IMR-90 (cell line): ENCODE measurements at regions not wholly inside any gene's neighbourhood (a gene's known extent, or its start where the extent isn't known, plus 50 kb on each side); places are given as distances from the start of the nearest gene placed in this dataset.

Source experiments
- ATAC-seq: fragments of 200-7000 bp; cut with Tn5 transposase; 2 replicates; pipeline ENCODE4 v1.9.1; 2020; ENCODE audit warnings: low read depth, mild to moderate bottlenecking, moderate library complexity
- BruUV-seq: library from RNA; stranded (reverse); fragments of 400-500 nt; replicated peaks from 2 replicates; lab custom pipeline; 2021; lab: Mats Ljungman, UMichigan
- CTCF ChIA-PET: fragments of 300-600 bp; formaldehyde crosslinking; extraction: SDS; loops from one replicate; lab custom pipeline; 2021; ENCODE audit warnings: antibody characterized with exemption; lab: Yijun Ruan, JAX
- POLR2A ChIA-PET: fragments of 300-600 bp; sonication (Branson Sonifier 250); formaldehyde crosslinking; loops from one replicate; lab custom pipeline; 2022; ENCODE audit warnings: antibody characterized with exemption; ENCODE audit not compliant: unreplicated experiment; lab: Charles Lee
- DNase-seq: peaks from one replicate; pipeline ENCODE4 v3.0.0; 2013
- H2AFZ ChIP-seq: replicated peaks from 2 replicates; pipeline ENCODE3; 2013; ENCODE audit warnings: low read length, mild to moderate bottlenecking; ENCODE audit not compliant: poor library complexity
- H2AK5ac ChIP-seq: 2 replicates; pipeline ENCODE4 v1.6.1; 2013; ENCODE audit warnings: low read depth, low read length, inconsistent platforms
- H2AK9ac ChIP-seq: replicated peaks from 2 replicates; pipeline ENCODE3; 2013; ENCODE audit warnings: mild to moderate bottlenecking, low read depth, low read length, moderate library complexity; ENCODE audit not compliant: poor library complexity
- H2BK120ac ChIP-seq: 2 replicates; pipeline ENCODE4 v1.6.1; 2013; ENCODE audit warnings: low read depth, low read length, inconsistent platforms
- H2BK15ac ChIP-seq: 3 replicates; pipeline ENCODE4 v1.6.1; 2013; ENCODE audit warnings: low read depth, low read length, inconsistent platforms
- H2BK20ac ChIP-seq: 2 replicates; pipeline ENCODE4 v1.6.1; 2013; ENCODE audit warnings: low read depth, mild to moderate bottlenecking, inconsistent platforms, low read length, moderate library complexity
- H2BK5ac ChIP-seq: 2 replicates; pipeline ENCODE4 v1.6.1; 2013; ENCODE audit warnings: mild to moderate bottlenecking, low read depth, low read length, inconsistent platforms; ENCODE audit not compliant: poor library complexity, severe bottlenecking
- H3K14ac ChIP-seq: replicated peaks from 2 replicates; pipeline ENCODE4 v1.6.1; 2013; ENCODE audit warnings: low read depth, low read length, inconsistent platforms
- H3K18ac ChIP-seq: 2 replicates; pipeline ENCODE4 v1.6.1; 2013; ENCODE audit warnings: low read depth, low read length, control low read depth
- H3K23ac ChIP-seq: 2 replicates; pipeline ENCODE4 v1.6.1; 2013; ENCODE audit warnings: low read depth, low read length, inconsistent platforms
- H3K27ac ChIP-seq: 2 replicates; pipeline ENCODE4 v1.5.1; 2013; ENCODE audit warnings: mild to moderate bottlenecking, control low read depth, low read length; ENCODE audit not compliant: insufficient read depth
- H3K27me3 ChIP-seq: 2 replicates; pipeline ENCODE4 v1.6.1; 2013; ENCODE audit warnings: low read length; ENCODE audit not compliant: control insufficient read depth, insufficient read depth
- H3K36me3 ChIP-seq: 2 replicates; pipeline ENCODE4 v1.6.1; 2013; ENCODE audit warnings: low read length, mixed read lengths; ENCODE audit not compliant: control insufficient read depth, insufficient read depth
- H3K4ac ChIP-seq: 2 replicates; pipeline ENCODE4 v1.6.1; 2013; ENCODE audit warnings: low read depth, low read length, inconsistent platforms
- H3K4me1 ChIP-seq: 2 replicates; pipeline ENCODE4 v1.6.1; 2013; ENCODE audit warnings: low read length, mixed read lengths; ENCODE audit not compliant: control insufficient read depth, insufficient read depth
- H3K4me2 ChIP-seq: 2 replicates; pipeline ENCODE4 v1.6.1; 2013; ENCODE audit warnings: low read depth, mild to moderate bottlenecking, control low read depth, low read length, moderate library complexity
- H3K4me3 ChIP-seq: 2 replicates; pipeline ENCODE4 v1.5.1; 2013; ENCODE audit warnings: low read depth, mild to moderate bottlenecking, control low read depth, low read length, moderate library complexity; ENCODE audit not compliant: insufficient read depth
- H3K56ac ChIP-seq: 2 replicates; pipeline ENCODE4 v1.6.1; 2013; ENCODE audit warnings: low read length, inconsistent platforms; ENCODE audit not compliant: insufficient read depth; ENCODE audit errors: extremely low read depth
- H3K79me1 ChIP-seq, 2 experiments: 2 replicates each; pipeline ENCODE4 v1.6.1; 2013; ENCODE audit warnings: low read length in 2 of 2, inconsistent platforms in 1 of 2, low read depth in 1 of 2
- H3K9ac ChIP-seq: 2 replicates; pipeline ENCODE4 v1.6.1; 2013; ENCODE audit warnings: low read depth, low read length, control low read depth
- H3K9me1 ChIP-seq: 2 replicates; pipeline ENCODE4 v1.6.1; 2013; ENCODE audit warnings: low read length, inconsistent platforms; ENCODE audit not compliant: insufficient read depth
- H3K9me3 ChIP-seq: 2 replicates; pipeline ENCODE4 v1.6.1; 2013; ENCODE audit warnings: low read length; ENCODE audit not compliant: control insufficient read depth, insufficient read depth
- H4K20me1 ChIP-seq: 2 replicates; pipeline ENCODE4 v1.6.1; 2013; ENCODE audit warnings: low read length, inconsistent platforms; ENCODE audit not compliant: insufficient read depth
- H4K5ac ChIP-seq: 2 replicates; pipeline ENCODE4 v1.6.1; 2013; ENCODE audit warnings: mild to moderate bottlenecking, low read depth, low read length, control low read depth
- H4K8ac ChIP-seq, 2 experiments: 2 replicates each; pipeline ENCODE4 v1.6.1; 2013; ENCODE audit warnings: low read depth in 2 of 2, low read length in 2 of 2, control low read depth in 1 of 2, inconsistent platforms in 1 of 2
- H4K91ac ChIP-seq: 2 replicates; pipeline ENCODE4 v1.6.1; 2013; ENCODE audit warnings: low read depth, low read length, inconsistent platforms; ENCODE audit not compliant: insufficient read depth
- CEBPB ChIP-seq: IDR thresholded peaks from 2 replicates; pipeline ENCODE4 v1.6.1; 2012; ENCODE audit warnings: low read depth, low read length, improper control_type of control experiment
- MAFK ChIP-seq: IDR thresholded peaks from 2 replicates; pipeline ENCODE4 v1.6.1; 2012; ENCODE audit warnings: low read depth, low read length, improper control_type of control experiment
- MXI1 ChIP-seq: IDR thresholded peaks from 2 replicates; pipeline ENCODE4 v1.6.1; 2012; ENCODE audit warnings: low read depth, mild to moderate bottlenecking, low read length, moderate library complexity, borderline replicate concordance
- NFE2L2 ChIP-seq: fragments of 150-350 bp; IDR thresholded peaks from 2 replicates; pipeline ENCODE4 v1.6.1; 2016; ENCODE audit warnings: low read depth, mild to moderate bottlenecking, low read length
- POLR2A ChIP-seq: IDR thresholded peaks from 2 replicates; pipeline ENCODE4 v1.6.1; 2012; ENCODE audit warnings: mild to moderate bottlenecking, low read depth, low read length
- RFX5 ChIP-seq: IDR thresholded peaks from 2 replicates; pipeline ENCODE4 v1.8.0; 2012; ENCODE audit warnings: low read depth, mild to moderate bottlenecking, low read length, moderate library complexity
- SMC3 ChIP-seq: fragments of 150-350 bp; IDR thresholded peaks from 2 replicates; pipeline ENCODE4 v1.6.1; 2016; ENCODE audit warnings: low read depth, mild to moderate bottlenecking, antibody characterized with exemption, low read length, moderate library complexity
- WGBS, 2 experiments: methylation state at CpG; one replicate each; pipeline versions ENCODE4 v1.1.5 to v1.1.7; 2013; ENCODE audit warnings: missing lambda C conversion rate in 2 of 2; ENCODE audit not compliant: insufficient read length in 1 of 2; ENCODE audit errors: extremely low coverage in 2 of 2; 5-methylcytosine and 5-hydroxymethylcytosine counted together
- dilution Hi-C: fragments of 300-500 bp; cut with HindIII; formaldehyde crosslinking; loops from one replicate; pipeline ENCODE4 v1.14.3; 2018; ENCODE audit warnings: low sequenced_read_pairs; ENCODE audit not compliant: unreplicated experiment
- in situ Hi-C: fragments of 300-500 bp; cut with MboI; formaldehyde crosslinking; loops from 3 replicates; pipeline ENCODE4 v1.14.3; 2019; ENCODE audit warnings: low sequenced_read_pairs, inconsistent platforms, mixed read lengths
- intact Hi-C: fragments of 100-400 bp; cut with micrococcal nuclease; formaldehyde crosslinking; loops from 2 replicates; pipeline ENCODE4 v1.10.0; 2022
- TF ChIP-seq, protein P1 (sequence below): fragments of 150-350 bp; IDR thresholded peaks from 2 replicates; pipeline ENCODE4 v1.6.1; 2017; ENCODE audit warnings: mild to moderate bottlenecking, antibody characterized with exemption, low read length, low read depth
- TF ChIP-seq, protein P2 (sequence below): conservative IDR thresholded peaks from 2 replicates; pipeline ENCODE4 v1.5.1; 2012; ENCODE audit warnings: mild to moderate bottlenecking, low read depth, low read length, improper control_type of control experiment
- TF ChIP-seq, protein P3 (sequence below): fragments of 150-350 bp; IDR thresholded peaks from 2 replicates; pipeline ENCODE4 v1.6.1; 2016; ENCODE audit warnings: low read depth, mild to moderate bottlenecking, low read length, moderate library complexity, borderline replicate concordance

GRCh38 chr7:125074141-125074540, 144.5 kb upstream of the POT1 start:
- no peak overlapping the region for H3K4ac ChIP-seq
- H3K27me3 ChIP-seq = no peaks in the 10 kb centered on the region
- H3K36me3 ChIP-seq = no peaks in the 10 kb centered on the region
- H3K4me2 ChIP-seq = no peak overlapping the region
- no peak overlapping the region for H2BK20ac ChIP-seq
- intact Hi-C loops = no loop called here
- TF ChIP-seq, protein P1, sequence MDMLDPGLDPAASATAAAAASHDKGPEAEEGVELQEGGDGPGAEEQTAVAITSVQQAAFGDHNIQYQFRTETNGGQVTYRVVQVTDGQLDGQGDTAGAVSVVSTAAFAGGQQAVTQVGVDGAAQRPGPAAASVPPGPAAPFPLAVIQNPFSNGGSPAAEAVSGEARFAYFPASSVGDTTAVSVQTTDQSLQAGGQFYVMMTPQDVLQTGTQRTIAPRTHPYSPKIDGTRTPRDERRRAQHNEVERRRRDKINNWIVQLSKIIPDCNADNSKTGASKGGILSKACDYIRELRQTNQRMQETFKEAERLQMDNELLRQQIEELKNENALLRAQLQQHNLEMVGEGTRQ = no peak
- TF ChIP-seq SMC3 (no peak), MAFK (no peak), POLR2A (no peak), NFE2L2 (no peak), CEBPB (no peak), RFX5 (no peak), MXI1 (no peak)
- TF ChIP-seq, protein P2, sequence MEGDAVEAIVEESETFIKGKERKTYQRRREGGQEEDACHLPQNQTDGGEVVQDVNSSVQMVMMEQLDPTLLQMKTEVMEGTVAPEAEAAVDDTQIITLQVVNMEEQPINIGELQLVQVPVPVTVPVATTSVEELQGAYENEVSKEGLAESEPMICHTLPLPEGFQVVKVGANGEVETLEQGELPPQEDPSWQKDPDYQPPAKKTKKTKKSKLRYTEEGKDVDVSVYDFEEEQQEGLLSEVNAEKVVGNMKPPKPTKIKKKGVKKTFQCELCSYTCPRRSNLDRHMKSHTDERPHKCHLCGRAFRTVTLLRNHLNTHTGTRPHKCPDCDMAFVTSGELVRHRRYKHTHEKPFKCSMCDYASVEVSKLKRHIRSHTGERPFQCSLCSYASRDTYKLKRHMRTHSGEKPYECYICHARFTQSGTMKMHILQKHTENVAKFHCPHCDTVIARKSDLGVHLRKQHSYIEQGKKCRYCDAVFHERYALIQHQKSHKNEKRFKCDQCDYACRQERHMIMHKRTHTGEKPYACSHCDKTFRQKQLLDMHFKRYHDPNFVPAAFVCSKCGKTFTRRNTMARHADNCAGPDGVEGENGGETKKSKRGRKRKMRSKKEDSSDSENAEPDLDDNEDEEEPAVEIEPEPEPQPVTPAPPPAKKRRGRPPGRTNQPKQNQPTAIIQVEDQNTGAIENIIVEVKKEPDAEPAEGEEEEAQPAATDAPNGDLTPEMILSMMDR = no peak
- TF ChIP-seq, protein P3, sequence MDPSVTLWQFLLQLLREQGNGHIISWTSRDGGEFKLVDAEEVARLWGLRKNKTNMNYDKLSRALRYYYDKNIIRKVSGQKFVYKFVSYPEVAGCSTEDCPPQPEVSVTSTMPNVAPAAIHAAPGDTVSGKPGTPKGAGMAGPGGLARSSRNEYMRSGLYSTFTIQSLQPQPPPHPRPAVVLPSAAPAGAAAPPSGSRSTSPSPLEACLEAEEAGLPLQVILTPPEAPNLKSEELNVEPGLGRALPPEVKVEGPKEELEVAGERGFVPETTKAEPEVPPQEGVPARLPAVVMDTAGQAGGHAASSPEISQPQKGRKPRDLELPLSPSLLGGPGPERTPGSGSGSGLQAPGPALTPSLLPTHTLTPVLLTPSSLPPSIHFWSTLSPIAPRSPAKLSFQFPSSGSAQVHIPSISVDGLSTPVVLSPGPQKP = no peak
- H3K23ac ChIP-seq = no peak overlapping the region
- H2AK5ac ChIP-seq = no peak overlapping the region
- ATAC-seq (no peak), DNase-seq (no peak)
- H4K8ac ChIP-seq = no peak overlapping the region
- no peak overlapping the region for H3K56ac ChIP-seq
- WGBS, 2 experiments = no CpG with 5 or more reads among the region's 3 CpGs
- H3K79me1 ChIP-seq = no peaks in the 10 kb centered on the region
- H4K91ac ChIP-seq = no peak overlapping the region
- no peak overlapping the region for H3K9ac ChIP-seq
- H2AK9ac ChIP-seq = no peak overlapping the region
- ChIA-PET CTCF (no interaction called here), POLR2A (no interaction called here)
- no peak overlapping the region for H3K14ac ChIP-seq
- H2AFZ ChIP-seq = no peak overlapping the region
- no peaks in the 10 kb centered on the region for H3K9me1 ChIP-seq
- H3K18ac ChIP-seq = no peak overlapping the region
- no peak overlapping the region for H2BK15ac ChIP-seq
- no TSS peak for BruUV-seq
- no peak overlapping the region for H4K5ac ChIP-seq
- no peak overlapping the region for H2BK5ac ChIP-seq
- H3K27ac ChIP-seq = no peak overlapping the region
- dilution Hi-C loops = no loop called here
- in situ Hi-C loops = no loop called here
- no peaks in the 10 kb centered on the region for H4K20me1 ChIP-seq
- no peaks in the 10 kb centered on the region for H3K4me1 ChIP-seq
- H3K4me3 ChIP-seq = no peak overlapping the region
- no peak overlapping the region for H2BK120ac ChIP-seq
- H3K9me3 ChIP-seq = no peaks in the 10 kb centered on the region
